ENCODE measurements at regions not wholly inside any gene's neighbourhood (a gene's known extent, or its start where the extent isn't known, plus 50 kb on each side); places are given as distances from the start of the nearest gene placed in this dataset.
A peak's percentile ranks its signal among the peaks of the same experiment; 100 is the strongest.
"Not testable (repeated sequence)": the region's sequence is repeated elsewhere in the genome, so short reads cannot be mapped to it uniquely, and the experiment has no call there.

GRCh38 chr12:25382311-25383106 lies 131.8 kb upstream of the KRAS start:
- no peak for DNase-seq

DNA sequence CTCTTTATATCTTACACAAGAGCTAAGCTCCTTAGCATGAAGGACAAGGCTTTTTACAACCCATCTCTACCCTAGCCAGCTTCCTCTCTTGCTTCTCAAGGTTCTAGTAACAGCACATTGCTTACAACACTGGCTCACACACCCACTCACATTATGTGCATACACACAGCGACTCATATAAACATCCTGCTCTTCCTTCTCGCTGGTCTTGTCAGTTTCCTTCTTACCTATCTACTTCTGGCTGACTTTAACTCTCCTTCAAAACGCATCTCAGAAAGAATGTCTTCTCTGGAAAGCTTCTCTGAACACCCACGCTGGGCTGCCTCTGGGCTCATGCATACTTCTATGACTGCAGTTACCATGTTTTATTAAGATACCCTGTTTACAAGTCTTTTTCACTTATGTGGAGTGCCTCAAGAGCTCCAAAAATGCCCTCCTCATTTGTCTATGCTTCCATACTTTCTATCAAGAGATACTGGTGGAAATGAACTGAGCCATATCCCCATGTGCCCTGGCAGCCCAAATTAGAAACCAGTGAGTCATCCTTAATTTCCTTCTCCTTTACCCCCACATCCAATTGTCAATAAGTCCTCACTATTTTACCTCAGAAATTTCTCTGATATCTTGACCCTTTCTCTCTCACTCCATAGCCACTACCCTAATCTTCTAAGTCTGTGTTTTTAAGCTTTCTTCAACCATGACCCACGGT lies 126.9 kb upstream of the KRAS start:
- peak; percentile 79 for DNase-seq

DNA sequence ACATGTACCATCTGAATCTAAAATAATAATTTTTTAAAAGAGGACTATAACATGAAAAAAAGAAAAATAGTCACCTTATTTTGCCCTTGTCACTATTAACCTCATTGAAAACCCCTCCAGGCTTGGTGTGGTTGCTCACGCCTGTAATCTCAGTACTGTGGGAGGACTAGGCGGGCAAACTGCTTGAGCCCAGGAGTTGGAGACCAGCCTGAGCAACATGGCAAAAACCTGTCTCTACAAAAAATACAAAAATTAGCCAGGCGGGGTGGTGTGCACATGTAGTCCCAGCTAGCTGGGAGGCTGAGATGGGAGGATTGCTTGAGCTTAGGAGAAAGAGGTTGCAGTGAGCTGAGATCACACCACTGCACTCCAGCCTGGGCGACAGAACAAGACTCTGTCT lies 126.3 kb upstream of the KRAS start:
- no peak for DNase-seq

GRCh38 chr12:25376407-25376806 lies 125.7 kb upstream of the KRAS start:
- DNase-seq = peak; percentile 20

DNA sequence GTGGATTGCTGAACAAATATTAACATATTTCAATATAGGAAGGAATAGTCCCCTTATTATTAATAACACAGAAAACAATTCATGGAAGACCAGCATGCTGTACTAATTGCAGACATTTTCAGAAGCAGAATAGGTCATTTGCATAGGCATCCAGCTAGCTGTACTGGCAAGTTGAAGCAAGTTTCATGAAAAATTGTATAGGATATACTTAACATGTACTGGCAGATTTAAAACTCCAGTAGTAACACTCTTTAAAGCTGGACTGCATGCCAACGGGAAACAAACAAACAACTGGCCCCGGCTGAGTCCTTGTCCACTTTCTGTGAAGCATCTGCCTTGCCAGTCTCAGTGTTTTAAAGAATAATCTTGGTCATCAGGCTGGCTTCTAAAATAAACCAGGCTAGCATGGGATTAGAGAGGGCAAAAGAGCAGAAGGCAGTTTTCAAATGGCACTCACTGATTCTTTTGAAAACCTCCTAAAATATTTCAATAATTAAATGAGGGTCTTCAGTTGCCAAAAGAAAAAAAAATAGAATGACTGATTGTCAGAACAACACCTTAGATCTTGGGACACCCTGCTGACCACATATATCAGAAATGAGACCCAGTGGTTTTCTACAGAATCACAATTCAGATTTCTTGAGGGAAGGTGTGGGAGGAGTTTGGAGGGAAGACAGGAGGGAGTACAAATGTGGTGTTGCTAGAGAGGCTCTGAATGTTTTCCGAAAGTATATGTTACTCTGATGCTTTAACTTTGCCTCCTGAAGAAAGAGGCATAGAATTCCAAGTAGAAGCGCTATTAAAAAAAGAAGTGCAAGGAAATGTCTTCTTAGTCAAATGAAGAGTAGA lies 122.5 kb upstream of the KRAS start:
- no peak for DNase-seq

DNA sequence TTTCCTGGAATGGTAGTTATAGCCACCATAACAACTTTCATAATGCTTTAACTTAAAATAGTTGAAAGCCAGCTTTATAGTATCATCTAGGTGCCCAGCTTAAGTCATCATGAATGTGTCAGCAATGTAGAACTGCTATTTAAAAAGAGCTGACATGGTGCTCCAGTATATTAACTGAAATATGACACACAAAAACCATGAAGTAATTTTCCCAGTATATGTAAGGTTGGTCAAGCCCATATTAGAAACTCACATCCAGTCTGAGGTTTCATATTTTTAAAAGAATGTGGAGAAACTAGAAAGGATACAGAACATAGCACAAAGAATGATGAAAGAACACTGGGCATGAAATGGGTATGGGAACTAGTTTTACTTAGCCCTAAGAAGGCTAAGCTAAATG lies 121.3 kb upstream of the KRAS start:
- DNase-seq = no peak

- DNase-seq = no peak
Measured at GRCh38 chr12:25368557-25368956, 117.8 kb upstream of the KRAS start.

DNA sequence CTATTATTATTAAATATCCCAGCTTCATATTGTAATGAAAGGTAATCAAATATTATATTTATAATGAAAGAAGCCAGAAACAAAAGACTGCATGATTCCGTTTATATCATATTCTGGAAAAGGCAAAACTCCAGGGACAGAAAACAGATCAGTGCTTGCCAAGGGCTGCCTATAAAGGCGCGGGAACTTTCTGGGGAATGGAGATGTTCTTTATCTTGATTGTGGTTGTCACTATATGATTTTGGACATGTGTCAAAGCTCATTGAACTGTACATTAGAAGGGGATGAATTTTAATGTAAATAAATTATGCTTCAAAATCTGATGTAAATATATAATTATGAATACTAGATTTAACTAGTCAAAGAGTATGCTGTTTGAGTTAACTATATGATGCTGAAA lies 115.4 kb upstream of the KRAS start:
- DNase-seq = no peak

GRCh38 chr12:25365340-25365730 lies 114.6 kb upstream of the KRAS start:
- no peak for DNase-seq

- peak; percentile 73 for DNase-seq
Measured at GRCh38 chr12:25364529-25365339, 114.0 kb upstream of the KRAS start.

- no peak for DNase-seq
Measured at GRCh38 chr12:25362646-25363045, 111.9 kb upstream of the KRAS start.

- no peak for DNase-seq
Measured at GRCh38 chr12:25361511-25361910, 110.8 kb upstream of the KRAS start.

DNA sequence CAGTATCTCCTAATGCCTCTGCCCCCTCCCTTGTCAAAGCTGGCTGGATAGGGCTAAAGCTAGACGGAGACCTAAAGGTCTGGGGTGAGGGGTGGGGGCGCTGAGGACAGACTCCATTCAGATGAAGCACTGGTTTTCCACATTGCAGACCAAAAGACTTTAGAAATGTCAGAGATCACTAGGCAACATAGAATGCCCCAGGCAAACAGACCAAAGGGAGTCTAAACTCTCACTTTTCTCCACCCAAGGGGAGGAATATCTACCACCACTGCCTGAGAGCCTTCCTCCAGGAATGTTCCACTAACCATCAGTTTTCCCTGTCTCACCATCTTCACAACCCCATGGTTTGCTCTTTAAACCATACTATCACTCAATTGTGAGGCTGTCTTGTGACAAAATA lies 106.9 kb upstream of the KRAS start:
- DNase-seq = no peak

DNA sequence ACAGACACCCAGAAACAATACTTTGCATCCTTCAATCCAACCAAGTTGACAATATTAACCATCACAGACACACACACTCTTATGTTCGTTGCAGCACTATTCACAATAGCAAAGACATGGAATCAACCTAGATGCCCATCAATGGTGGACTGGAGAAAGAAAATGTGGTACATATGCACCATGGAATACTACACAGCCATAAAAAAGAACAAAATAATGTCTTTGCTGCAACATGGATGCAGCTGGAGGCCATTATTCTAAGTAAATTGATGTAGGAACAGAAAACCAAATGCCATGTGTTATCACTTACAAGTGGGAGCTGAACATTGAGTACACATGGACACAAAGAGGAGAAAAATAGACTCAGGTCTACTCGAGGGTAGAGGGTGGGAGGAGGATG lies 102.2 kb upstream of the KRAS start:
- DNase-seq = not testable (repeated sequence)

DNA sequence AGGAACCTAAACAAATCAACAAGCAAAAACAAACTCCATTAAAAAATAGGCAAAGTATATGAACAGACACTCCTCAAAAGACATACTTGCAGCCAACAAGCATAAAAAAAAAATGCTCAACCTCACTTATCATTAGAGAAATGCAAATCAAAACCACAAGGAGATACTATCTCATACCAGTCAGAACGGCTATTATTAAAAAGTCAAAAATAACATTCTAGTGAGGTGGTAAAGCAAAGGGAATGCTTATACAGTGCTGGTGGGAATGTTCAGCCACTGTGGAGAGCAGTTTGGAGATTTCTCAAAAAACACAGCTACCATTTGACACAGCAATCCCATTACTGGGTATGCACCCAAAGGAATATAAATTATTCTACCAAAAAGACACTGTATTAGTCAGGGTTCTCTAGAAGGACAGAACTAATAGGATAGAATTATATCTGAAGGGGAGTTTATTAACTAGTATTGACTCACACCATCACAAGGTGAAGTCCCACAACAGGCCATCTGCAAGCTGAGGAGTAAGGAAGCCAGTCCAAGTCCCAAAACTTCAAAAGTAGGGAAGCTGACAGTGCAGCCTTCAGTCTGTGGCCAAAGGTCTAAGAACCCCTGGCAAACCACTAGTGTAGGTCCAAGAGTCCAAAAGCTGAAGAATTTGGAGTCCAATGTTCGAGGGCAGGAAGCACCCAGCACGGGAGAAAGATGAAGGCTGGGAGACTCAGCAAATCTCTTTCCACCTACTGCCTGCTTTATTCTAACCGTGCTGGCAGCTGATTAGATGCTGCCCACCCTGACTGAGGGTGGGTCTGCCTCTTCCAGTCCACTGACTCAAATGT lies 101.6 kb upstream of the KRAS start:
- DNase-seq = no peak

DNA sequence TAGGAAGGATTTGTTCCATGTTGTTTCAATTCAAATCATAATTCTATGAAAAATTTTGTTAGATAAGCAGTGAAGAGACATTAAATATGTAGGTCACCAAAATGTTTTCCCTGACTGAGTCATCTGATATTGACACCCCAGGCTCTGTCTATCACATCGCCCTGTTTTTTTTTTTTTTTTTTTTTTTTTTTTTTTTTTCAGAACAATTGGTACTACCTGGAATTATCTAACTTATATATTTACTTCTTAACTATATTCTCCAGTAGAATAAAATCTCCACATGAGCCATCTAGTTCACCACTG lies 97.8 kb upstream of the KRAS start:
- no peak for DNase-seq

DNA sequence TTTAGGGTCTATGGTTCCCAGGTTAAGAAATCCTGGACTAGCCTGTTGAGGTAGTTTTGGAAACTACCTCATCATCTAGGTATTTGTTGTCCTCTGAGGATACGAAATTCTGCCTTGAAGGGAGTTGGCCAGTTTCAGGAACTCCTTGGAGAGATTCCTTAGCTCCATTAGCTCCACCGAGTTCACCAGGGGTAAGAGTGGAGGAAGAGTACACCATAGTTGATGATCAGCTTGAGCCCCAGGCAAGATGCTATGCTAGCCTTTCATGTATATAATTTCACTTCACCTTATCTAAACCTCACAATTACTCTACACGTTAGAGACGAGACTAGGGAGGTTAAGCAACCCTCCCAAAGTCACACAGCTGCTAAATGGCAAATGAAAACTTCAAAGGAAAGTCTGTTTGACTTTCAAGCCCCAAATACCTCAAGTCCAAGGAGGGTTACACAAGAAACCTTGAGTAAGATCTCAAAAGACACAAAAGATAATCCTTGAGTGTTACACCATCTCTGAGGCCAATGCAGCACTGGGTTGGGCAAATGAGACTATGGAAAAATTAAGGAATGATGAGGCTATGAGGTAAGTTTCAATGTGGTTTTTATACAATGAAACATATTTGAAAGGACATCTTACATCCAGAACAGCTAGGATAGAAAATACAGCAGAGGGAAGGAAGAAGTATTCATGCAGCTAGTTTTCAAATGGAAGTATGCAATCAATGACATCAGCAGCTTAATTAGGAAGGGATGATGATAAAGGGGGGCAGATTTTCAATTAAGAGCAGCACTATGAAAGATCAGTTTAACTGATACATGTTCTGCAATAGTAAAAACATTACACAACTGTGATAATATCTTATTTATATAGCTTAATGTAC lies 97.2 kb upstream of the KRAS start:
- peak; percentile 92 for DNase-seq

- not testable (repeated sequence) for DNase-seq
Measured at GRCh38 chr12:25341877-25342276, 91.1 kb upstream of the KRAS start.

DNA sequence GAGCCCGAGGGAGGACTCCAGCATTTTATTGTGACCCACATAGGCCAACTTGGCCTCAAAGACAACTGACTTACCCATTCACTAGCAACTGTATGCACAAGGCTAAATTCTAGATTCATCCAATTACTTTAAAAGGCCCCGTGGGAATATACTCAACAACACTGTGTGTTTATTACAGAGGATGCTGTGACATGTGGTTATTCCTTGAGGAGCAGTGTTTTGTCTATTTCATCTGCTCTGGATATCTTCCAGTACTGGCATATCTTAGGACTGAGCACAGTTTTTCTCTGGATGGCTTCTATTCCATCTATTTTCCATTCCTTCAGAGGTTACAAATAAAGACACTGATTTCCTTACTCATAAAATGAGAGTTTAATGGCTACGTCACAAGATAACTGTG lies 87.2 kb upstream of the KRAS start:
- DNase-seq = no peak

- DNase-seq = no peak
Measured at GRCh38 chr12:25332143-25332542, 81.4 kb upstream of the KRAS start.

All from MV-4-11 (cell line).